Gastroesophageal sphincter (tissue), 4 donors: ENCODE measurements at regions not wholly inside any gene's neighbourhood (a gene's known extent, or its start where the extent isn't known, plus 50 kb on each side); places are given as distances from the start of the nearest gene placed in this dataset.

Experiments
- ATAC-seq: fragments of 150-250 bp; one replicate; pipeline ENCODE4 v1.9.1; 2016; ENCODE audit warnings: mild to moderate bottlenecking, moderate library complexity
- H3K27ac ChIP-seq, 4 donors: fragments of 200-600 bp; sonication (generic) in 3 of 4; 1 replicate in 3 of 4; 2 replicates in 1 of 4; pipeline ENCODE4 v1.5.1; 2016 to 2019
- H3K27me3 ChIP-seq: fragments of 200-600 bp; sonication (generic); one replicate; pipeline ENCODE4 v1.5.1; 2019
- H3K36me3 ChIP-seq, 2 donors: fragments of 200-600 bp; sonication (generic); one replicate each; pipeline ENCODE4 v1.5.1; 2019; ENCODE audit warnings: control low read depth in 1 of 2
- H3K4me1 ChIP-seq, 3 donors: fragments of 200-600 bp; sonication (generic); 1 replicate in 2 of 3; 2 replicates in 1 of 3; pipeline ENCODE4 v1.5.1; 2016 to 2019; ENCODE audit warnings: control low read depth in 2 of 3
- H3K4me3 ChIP-seq, 2 donors: fragments of 200-600 bp; sonication (generic); one replicate each; pipeline ENCODE4 v1.5.1; 2019; ENCODE audit warnings: mild to moderate bottlenecking in 1 of 2, moderate library complexity in 1 of 2
- H3K9me3 ChIP-seq, 3 donors: fragments of 200-600 bp; sonication (generic); one replicate each; pipeline ENCODE4 v1.5.1; 2017 to 2019; ENCODE audit warnings: control low read depth in 2 of 3
- EP300 ChIP-seq: sonication (generic); formaldehyde crosslinking; IDR thresholded peaks from one replicate; pipeline ENCODE4 v1.6.1; 2017; ENCODE audit warnings: antibody characterized with exemption, mild to moderate bottlenecking
- POLR2A ChIP-seq, 2 donors: fragments of 450-650 bp; IDR thresholded peaks; one replicate each; pipeline ENCODE4 v1.6.1; 2017; ENCODE audit warnings: antibody characterized with exemption in 2 of 2, mild to moderate bottlenecking in 2 of 2, moderate library complexity in 1 of 2
- POLR2AphosphoS5 ChIP-seq: sonication (generic); formaldehyde crosslinking; IDR thresholded peaks from one replicate; pipeline ENCODE4 v1.6.1; 2017; ENCODE audit warnings: antibody characterized with exemption
- WGBS, 2 donors: methylation state at CpG; one replicate each; pipeline ENCODE4 v1.1.5; 2018; ENCODE audit warnings: low coverage in 1 of 2; 5-methylcytosine and 5-hydroxymethylcytosine counted together
- TF ChIP-seq, protein P1 (sequence below), 4 experiments: fragments of 200-600 bp in 2 of 4; fragments of 450-650 bp in 2 of 4; sonication (generic) in 1 of 4; IDR thresholded peaks; one replicate each; pipeline ENCODE4 v1.5.1; 2017 to 2019; ENCODE audit warnings: antibody characterized with exemption in 4 of 4, mild to moderate bottlenecking in 2 of 4, moderate library complexity in 2 of 4

DNA sequence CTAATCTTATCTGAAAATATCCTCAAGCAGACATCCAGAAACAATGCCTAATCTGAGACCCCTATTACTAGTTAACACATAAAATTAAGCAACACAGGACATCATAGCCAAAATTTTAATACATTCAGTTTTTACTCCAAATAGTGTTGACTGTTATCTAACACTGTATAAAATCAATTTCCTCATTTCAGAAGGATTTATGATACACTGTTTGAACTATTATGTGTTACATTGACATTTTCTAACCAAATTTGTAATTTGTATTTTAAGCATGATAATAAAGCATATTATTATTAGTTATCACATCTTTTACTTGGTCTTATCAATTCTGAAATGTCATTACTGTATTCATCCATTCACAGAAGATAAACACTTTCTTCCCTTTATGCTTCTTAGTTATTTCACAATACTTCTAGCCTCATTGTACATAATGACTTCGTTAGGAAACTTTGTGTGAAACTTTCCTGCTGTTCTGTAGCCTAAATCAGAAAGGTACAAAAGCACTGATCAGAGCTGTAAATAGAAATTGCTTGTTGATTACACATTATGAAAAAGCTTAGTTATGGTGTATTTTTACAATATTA, 1248.9 kb downstream of the JRKL start:
- TF ChIP-seq, protein P1, sequence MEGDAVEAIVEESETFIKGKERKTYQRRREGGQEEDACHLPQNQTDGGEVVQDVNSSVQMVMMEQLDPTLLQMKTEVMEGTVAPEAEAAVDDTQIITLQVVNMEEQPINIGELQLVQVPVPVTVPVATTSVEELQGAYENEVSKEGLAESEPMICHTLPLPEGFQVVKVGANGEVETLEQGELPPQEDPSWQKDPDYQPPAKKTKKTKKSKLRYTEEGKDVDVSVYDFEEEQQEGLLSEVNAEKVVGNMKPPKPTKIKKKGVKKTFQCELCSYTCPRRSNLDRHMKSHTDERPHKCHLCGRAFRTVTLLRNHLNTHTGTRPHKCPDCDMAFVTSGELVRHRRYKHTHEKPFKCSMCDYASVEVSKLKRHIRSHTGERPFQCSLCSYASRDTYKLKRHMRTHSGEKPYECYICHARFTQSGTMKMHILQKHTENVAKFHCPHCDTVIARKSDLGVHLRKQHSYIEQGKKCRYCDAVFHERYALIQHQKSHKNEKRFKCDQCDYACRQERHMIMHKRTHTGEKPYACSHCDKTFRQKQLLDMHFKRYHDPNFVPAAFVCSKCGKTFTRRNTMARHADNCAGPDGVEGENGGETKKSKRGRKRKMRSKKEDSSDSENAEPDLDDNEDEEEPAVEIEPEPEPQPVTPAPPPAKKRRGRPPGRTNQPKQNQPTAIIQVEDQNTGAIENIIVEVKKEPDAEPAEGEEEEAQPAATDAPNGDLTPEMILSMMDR (IDR thresholded peaks at IDR 0.05), result no peak
- TF ChIP-seq POLR2A (IDR thresholded peaks at IDR 0.05) (no peak), EP300 (no peak), POLR2AphosphoS5 (no peak)
- no peak for ATAC-seq
- H3K9me3 ChIP-seq, result peaks cover 0 to 10% (median 0%) of the 10 kb centered on the region in 3 donors
- no peaks in the 10 kb centered on the region for H3K36me3 ChIP-seq
- no peaks in the 10 kb centered on the region for H3K4me1 ChIP-seq
- no peaks in the 10 kb centered on the region for H3K27me3 ChIP-seq
- H3K27ac ChIP-seq, result no peak overlapping the region
- 23 to 50% methylated on average over 1 of the region's 1 CpG for WGBS, 2 donors
- no peak overlapping the region for H3K4me3 ChIP-seq

DNA sequence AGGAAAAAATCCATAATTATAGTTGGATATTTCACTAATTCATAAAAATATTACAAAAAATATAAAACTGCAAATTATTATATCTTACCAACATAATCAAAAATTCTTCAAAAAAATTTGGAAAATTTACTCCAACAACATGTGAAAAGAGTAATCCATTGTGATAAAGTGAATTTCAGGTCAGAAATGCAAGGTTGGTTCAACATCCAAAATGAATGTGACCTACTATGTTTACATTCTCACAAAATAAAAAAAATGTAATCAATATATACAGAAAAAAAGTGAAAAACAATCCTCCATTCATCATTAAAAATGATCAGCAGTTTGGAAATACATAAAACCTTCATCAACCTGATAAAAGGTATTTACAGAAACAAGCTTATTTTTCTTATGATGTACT, 1252.2 kb downstream of the JRKL start:
- no peak overlapping the region for H3K4me3 ChIP-seq
- peaks cover 0 to 4% (median 0%) of the 10 kb centered on the region in 3 donors for H3K9me3 ChIP-seq
- H3K27ac ChIP-seq, result no peak overlapping the region
- H3K36me3 ChIP-seq, result no peaks in the 10 kb centered on the region
- TF ChIP-seq EP300 (no peak), POLR2AphosphoS5 (no peak), POLR2A (IDR thresholded peaks at IDR 0.05) (no peak)
- TF ChIP-seq, protein P1 (IDR thresholded peaks at IDR 0.05), result no peak
- no peaks in the 10 kb centered on the region for H3K4me1 ChIP-seq
- ATAC-seq, result no peak
- no peaks in the 10 kb centered on the region for H3K27me3 ChIP-seq

DNA sequence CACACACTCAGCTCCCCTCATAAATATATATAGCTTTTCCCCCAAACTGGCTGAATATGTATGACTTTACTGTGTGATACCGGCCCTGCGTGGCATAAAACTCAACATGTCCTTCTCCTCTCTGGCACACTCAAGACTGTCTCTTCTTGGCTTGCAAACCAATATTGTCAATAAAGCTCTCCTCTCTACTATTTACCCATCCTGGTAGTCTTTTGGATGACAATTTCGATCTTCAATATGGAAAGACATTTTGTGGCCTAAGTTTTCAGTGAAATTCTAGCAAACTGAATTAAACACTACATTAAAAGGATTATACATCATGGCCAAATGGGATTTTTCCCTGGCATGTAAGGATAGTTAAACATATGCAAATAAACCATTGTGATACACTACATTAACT, 1255.9 kb downstream of the JRKL start:
- no peaks in the 10 kb centered on the region for H3K4me1 ChIP-seq
- TF ChIP-seq POLR2A (IDR thresholded peaks at IDR 0.05) (no peak), EP300 (no peak), POLR2AphosphoS5 (no peak)
- TF ChIP-seq, protein P1 (IDR thresholded peaks at IDR 0.05), result no peak
- H3K27ac ChIP-seq, result no peak overlapping the region
- ATAC-seq, result no peak
- 73 to 88% methylated on average over 3 of the region's 3 CpGs for WGBS, 2 donors
- H3K4me3 ChIP-seq, result no peak overlapping the region
- H3K27me3 ChIP-seq, result no peaks in the 10 kb centered on the region
- H3K36me3 ChIP-seq, result no peaks in the 10 kb centered on the region
- peaks cover 0 to 4% (median 0%) of the 10 kb centered on the region in 3 donors for H3K9me3 ChIP-seq

DNA sequence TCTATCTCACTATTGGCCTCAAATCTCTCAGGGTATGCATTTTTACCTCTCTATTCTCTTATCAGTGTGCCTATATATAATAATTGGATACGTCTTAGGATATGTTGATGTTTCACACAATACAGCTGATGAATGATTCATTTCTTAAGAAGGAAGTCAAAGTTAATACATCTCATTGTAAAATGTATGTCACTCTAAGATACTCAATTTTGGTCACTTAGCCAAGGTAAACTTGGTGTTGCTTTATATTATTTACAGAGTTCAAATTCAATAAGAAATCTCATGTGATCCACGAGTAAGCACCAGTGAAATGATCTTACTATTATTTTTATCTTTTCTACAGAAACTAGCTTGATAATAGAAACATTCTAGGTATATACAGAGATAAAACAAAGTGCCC, 1266.5 kb downstream of the JRKL start:
- no peak for TF ChIP-seq POLR2AphosphoS5
- TF ChIP-seq, protein P1 (IDR thresholded peaks at IDR 0.05), result no peak
- TF ChIP-seq POLR2A (IDR thresholded peaks at IDR 0.05), result no peak
- no peak for TF ChIP-seq EP300
- ATAC-seq, result no peak
- no peak overlapping the region for H3K27ac ChIP-seq
- no peaks in the 10 kb centered on the region for H3K27me3 ChIP-seq
- no peak overlapping the region for H3K4me3 ChIP-seq
- H3K9me3 ChIP-seq, result peaks cover 0 to 2% (median 0%) of the 10 kb centered on the region in 3 donors
- 22 to 76% methylated on average over 2 of the region's 2 CpGs for WGBS, 2 donors
- no peaks in the 10 kb centered on the region for H3K4me1 ChIP-seq
- H3K36me3 ChIP-seq, result no peaks in the 10 kb centered on the region

DNA sequence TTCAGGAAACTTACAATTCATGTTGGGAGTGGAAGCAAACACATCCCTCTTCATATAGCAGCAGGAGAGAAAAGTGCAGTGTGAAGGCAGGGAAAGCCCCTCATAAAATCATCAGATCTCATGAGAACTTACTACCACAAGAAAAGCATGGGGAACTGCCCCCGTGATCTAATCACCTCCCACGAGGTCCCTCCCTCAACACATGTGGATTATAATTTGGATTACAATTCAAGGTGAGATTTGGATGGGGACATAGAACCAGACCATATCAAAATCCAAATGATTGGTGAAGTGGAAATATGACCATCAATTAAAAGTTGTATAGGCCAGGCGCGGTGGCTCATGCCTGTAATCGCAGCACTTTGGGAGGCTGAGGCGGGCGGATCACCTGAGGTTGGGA, 1268.0 kb downstream of the JRKL start:
- H3K27ac ChIP-seq, result no peak overlapping the region
- TF ChIP-seq POLR2A (IDR thresholded peaks at IDR 0.05), result no peak
- TF ChIP-seq POLR2AphosphoS5, result no peak
- no peak for TF ChIP-seq EP300
- TF ChIP-seq, protein P1 (IDR thresholded peaks at IDR 0.05), result no peak
- no peaks in the 10 kb centered on the region for H3K36me3 ChIP-seq
- 88% methylated on average over 7 of the region's 7 CpGs; no CpG with 5 or more reads in 1 of the 2 donors for WGBS, 2 donors
- no peaks in the 10 kb centered on the region for H3K4me1 ChIP-seq
- H3K27me3 ChIP-seq, result no peaks in the 10 kb centered on the region
- no peak for ATAC-seq
- H3K9me3 ChIP-seq, result no peaks in the 10 kb centered on the region
- no peak overlapping the region for H3K4me3 ChIP-seq
